ENCODE measurements at regions not wholly inside any gene's neighbourhood (a gene's known extent, or its start where the extent isn't known, plus 50 kb on each side); places are given as distances from the start of the nearest gene placed in this dataset.

- no peak for TF ChIP-seq ZNF462 (CRISPR knock-in tag; IDR thresholded peaks at IDR 0.05)
These were observed 672.2 kb downstream of the TRAM1L1 start (continued) for GRCh38 chr4:116413222-116413621.

GRCh38 chr4:116401293-116401692, 684.1 kb downstream of the TRAM1L1 start:
- no peak overlapping the region for H3K4me2 ChIP-seq
- H3K27ac ChIP-seq (ENCODE audit: low read depth): no peak overlapping the region
- no peak for DNase-seq (ENCODE audit: low spot score)
- Mint-ChIP-seq H3K4me1 (peaks cover 4% of the 10 kb centered on the region), H3K36me3 (ENCODE audit: low read depth) (no peaks in the 10 kb centered on the region), H3K9me3 (no peaks in the 10 kb centered on the region), H3K27me3 (ENCODE audit: insufficient read depth, low read depth, poor library complexity) (no peaks in the 10 kb centered on the region), H3K27ac (no peak overlapping the region), H3K4me3 (no peak overlapping the region)
- no peaks in the 10 kb centered on the region for H3F3A ChIP-seq (replicated peaks; ENCODE audit: low read depth)
- peaks cover 14% of the 10 kb centered on the region for H3K4me1 ChIP-seq (ENCODE audit: insufficient read depth)
- H3K27me3 ChIP-seq (ENCODE audit: insufficient read depth): no peaks in the 10 kb centered on the region
- no peak overlapping the region for H3K4me3 ChIP-seq
- H4K20me1 ChIP-seq (replicated peaks; ENCODE audit: insufficient read depth): no peaks in the 10 kb centered on the region
- no peak for ATAC-seq
- no peaks in the 10 kb centered on the region for H3K79me2 ChIP-seq (replicated peaks; ENCODE audit: insufficient read depth)
- H2AFZ ChIP-seq: no peak overlapping the region
- no peaks in the 10 kb centered on the region for H3K36me3 ChIP-seq (ENCODE audit: insufficient read depth)
- no peaks in the 10 kb centered on the region for H3K9me2 ChIP-seq (ENCODE audit: insufficient read depth)
- TF ChIP-seq EZH2phosphoT487 (IDR thresholded peaks at IDR 0.05; ENCODE audit: unreplicated experiment) (no peak), ZNF331 (CRISPR knock-in tag; IDR thresholded peaks at IDR 0.05; ENCODE audit: low read depth) (no peak), CTCF (conservative IDR thresholded peaks at IDR 0.05; ENCODE audit: low read depth in 2 of 2) (no peak), EZH2 (IDR thresholded peaks at IDR 0.05; ENCODE audit: low read depth, unreplicated experiment) (no peak), ETS1 (IDR thresholded peaks at IDR 0.05) (no peak), ZNF462 (CRISPR knock-in tag; IDR thresholded peaks at IDR 0.05) (no peak), POLR2AphosphoS5 (IDR thresholded peaks at IDR 0.05; ENCODE audit: low read depth) (no peak)

Measured in GM23338 (cell line).